Kidney (tissue), 13 donors: ENCODE measurements at regions not wholly inside any gene's neighbourhood (a gene's known extent, or its start where the extent isn't known, plus 50 kb on each side); places are given as distances from the start of the nearest gene placed in this dataset.

Experiments
- DNase-seq, 5 donors: peaks; one replicate each; pipeline ENCODE4 v3.0.0-alpha.2; 2013 to 2020
- FAIRE-seq: peaks from 2 replicates; lab custom pipeline; 2012; peaks lifted over from hg19 to GRCh38; lab: Jason Lieb, UNC
- H3K27ac ChIP-seq, 2 donors: one replicate each; pipeline ENCODE4 v1.7.0; 2013; ENCODE audit warnings: low read depth in 2 of 2, low read length in 2 of 2, inconsistent platforms in 1 of 2
- H3K27me3 ChIP-seq: one replicate; pipeline ENCODE4 v1.7.1; 2013; ENCODE audit warnings: low read length, inconsistent platforms; ENCODE audit not compliant: control insufficient read depth, insufficient read depth
- H3K36me3 ChIP-seq, 3 donors: one replicate each; pipeline versions ENCODE4 v1.7.0 to v1.7.1; 2013; ENCODE audit warnings: low read length in 3 of 3, control low read depth in 1 of 3, inconsistent platforms in 1 of 3; ENCODE audit not compliant: insufficient read depth in 3 of 3, control insufficient read depth in 2 of 3
- H3K4me1 ChIP-seq, 3 donors: one replicate each; pipeline versions ENCODE4 v1.7.0 to v1.7.1; 2013; ENCODE audit warnings: low read length in 3 of 3, inconsistent platforms in 1 of 3, low read depth in 1 of 3; ENCODE audit not compliant: control insufficient read depth in 2 of 3, insufficient read depth in 2 of 3
- H3K4me3 ChIP-seq, 3 donors: one replicate each; pipeline versions ENCODE4 v1.7.0 to v1.8.1; 2013; ENCODE audit warnings: low read length in 3 of 3, control low read depth in 1 of 3, inconsistent platforms in 1 of 3
- H3K9ac ChIP-seq, 3 donors: one replicate each; pipeline versions ENCODE4 v1.7.0 to v1.7.1; 2013; ENCODE audit warnings: low read length in 3 of 3, control low read depth in 1 of 3, inconsistent platforms in 1 of 3
- H3K9me3 ChIP-seq, 3 donors: one replicate each; pipeline versions ENCODE4 v1.7.0 to v1.7.1; 2013; ENCODE audit warnings: low read length in 3 of 3, control low read depth in 1 of 3, inconsistent platforms in 1 of 3; ENCODE audit not compliant: control insufficient read depth in 2 of 3, insufficient read depth in 1 of 3
- intact Hi-C: fragments of 100-400 bp; cut with DNase I; formaldehyde crosslinking; loops from one replicate; pipeline ENCODE4 v1.11.1; 2022
- TF ChIP-seq, protein P1 (sequence below): IDR thresholded peaks from 3 replicates; pipeline ENCODE4 v1.5.1; 2012; ENCODE audit warnings: mild to moderate bottlenecking, moderate library complexity, borderline replicate concordance; ENCODE audit not compliant: insufficient read depth; ENCODE audit errors: extremely low read depth
- donor health status: control.
- donor health status: control.
- donor health status: control.
- donor health status: control.
- donor health status: control.
- donor health status: DM: yes; HTN: yes; CAD: no.
- donor health status: Normal renal cell carcinoma (clear cell type).

DNA sequence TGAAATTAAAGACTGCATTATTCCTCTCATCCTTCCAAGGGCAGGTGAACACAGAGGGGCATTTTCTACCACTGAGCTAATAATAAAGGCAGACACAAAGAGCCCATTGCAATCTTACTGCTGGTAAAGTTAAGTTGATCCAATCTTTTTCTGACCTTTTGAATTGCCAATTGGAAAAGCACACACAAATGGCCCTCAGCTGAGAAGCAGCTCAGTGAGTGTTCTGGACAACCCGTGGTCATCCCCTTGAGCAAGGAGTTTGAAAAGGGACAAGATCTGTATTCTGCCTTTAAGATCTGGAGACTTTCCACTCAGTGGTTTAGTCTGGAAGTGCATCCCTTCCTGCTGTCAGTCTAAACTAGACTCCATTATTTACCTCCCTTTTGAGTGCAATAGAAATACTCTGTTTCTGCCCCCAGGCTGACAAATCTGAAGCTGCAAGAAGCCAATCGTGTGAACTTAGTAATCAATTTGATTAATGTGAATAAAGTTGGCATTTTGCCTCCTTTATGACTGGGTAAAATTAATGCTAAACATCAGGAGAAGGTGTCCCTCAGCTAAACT lies 835.7 kb downstream of the MAT2B start:
- Histone ChIP-seq H3K27me3 (no peaks in the 10 kb centered on the region), H3K4me3 (no peak overlapping the region), H3K9me3 (no peaks in the 10 kb centered on the region), H3K36me3 (no peaks in the 10 kb centered on the region), H3K4me1 (no peaks in the 10 kb centered on the region), H3K9ac (no peak overlapping the region), H3K27ac (no peak overlapping the region)
- TF ChIP-seq, protein P1, sequence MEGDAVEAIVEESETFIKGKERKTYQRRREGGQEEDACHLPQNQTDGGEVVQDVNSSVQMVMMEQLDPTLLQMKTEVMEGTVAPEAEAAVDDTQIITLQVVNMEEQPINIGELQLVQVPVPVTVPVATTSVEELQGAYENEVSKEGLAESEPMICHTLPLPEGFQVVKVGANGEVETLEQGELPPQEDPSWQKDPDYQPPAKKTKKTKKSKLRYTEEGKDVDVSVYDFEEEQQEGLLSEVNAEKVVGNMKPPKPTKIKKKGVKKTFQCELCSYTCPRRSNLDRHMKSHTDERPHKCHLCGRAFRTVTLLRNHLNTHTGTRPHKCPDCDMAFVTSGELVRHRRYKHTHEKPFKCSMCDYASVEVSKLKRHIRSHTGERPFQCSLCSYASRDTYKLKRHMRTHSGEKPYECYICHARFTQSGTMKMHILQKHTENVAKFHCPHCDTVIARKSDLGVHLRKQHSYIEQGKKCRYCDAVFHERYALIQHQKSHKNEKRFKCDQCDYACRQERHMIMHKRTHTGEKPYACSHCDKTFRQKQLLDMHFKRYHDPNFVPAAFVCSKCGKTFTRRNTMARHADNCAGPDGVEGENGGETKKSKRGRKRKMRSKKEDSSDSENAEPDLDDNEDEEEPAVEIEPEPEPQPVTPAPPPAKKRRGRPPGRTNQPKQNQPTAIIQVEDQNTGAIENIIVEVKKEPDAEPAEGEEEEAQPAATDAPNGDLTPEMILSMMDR, result no peak
- FAIRE-seq (no peak), DNase-seq (no peak)
- intact Hi-C loops, result no loop called here

DNA sequence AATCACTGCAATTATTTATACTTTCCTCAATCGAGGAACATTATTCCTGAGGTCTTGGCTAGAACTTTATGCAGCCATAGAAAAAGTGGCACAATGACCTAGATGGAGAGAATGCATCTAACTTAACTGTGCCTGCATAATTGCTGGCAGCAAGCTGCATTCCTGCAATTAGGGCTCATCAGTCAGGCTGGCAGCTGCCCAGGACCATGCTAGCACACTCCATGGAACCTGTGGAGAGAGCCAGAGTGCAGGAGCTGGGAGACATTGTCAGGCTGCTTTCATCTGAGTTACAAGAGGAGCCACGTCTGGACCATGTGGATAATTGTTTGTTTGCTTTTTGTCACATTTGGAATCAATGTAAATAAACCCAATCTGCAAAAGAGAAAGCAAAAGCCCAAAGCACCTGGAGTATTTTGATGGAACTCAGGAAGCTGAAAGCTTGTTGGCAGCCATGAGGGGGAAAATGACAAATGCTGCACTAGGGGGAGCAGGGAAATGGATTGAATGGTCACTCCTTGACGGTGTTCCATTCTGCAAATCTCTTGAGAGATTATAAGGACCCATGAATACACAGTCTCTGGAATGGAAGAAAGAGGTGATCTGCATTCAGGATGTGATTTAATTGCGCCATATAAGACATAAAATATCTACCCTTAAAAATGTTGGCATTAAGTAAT lies 839.9 kb downstream of the MAT2B start:
- FAIRE-seq, result no peak
- DNase-seq, result no peak
- intact Hi-C loops, result no loop called here
- Histone ChIP-seq H3K4me3 (no peak overlapping the region), H3K9ac (no peak overlapping the region), H3K27me3 (no peaks in the 10 kb centered on the region), H3K9me3 (no peaks in the 10 kb centered on the region), H3K36me3 (no peaks in the 10 kb centered on the region), H3K4me1 (no peaks in the 10 kb centered on the region), H3K27ac (no peak overlapping the region)
- TF ChIP-seq, protein P1, result no peak

DNA sequence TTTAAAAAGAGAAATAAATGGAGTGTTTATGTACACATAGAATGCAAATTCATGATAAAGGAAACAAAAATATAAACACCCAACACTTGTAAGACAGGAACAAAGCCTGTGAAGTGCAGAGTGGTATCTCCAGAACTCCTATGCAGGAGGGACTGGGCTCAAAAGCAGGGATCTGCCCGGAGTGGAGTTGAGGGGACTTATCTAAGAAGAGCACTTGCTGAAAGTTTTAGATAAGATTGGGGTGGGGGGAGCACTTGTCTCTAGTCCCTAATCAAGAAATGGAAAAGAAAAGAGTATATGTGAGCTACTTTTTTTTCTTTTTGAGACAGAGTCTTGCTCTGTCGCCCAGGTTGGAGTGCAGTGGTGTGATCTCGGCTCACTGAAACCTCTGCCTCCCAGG lies 840.4 kb downstream of the MAT2B start:
- Histone ChIP-seq H3K36me3 (no peaks in the 10 kb centered on the region), H3K9me3 (no peaks in the 10 kb centered on the region), H3K4me3 (no peak overlapping the region), H3K9ac (no peak overlapping the region), H3K4me1 (no peaks in the 10 kb centered on the region), H3K27ac (no peak overlapping the region), H3K27me3 (no peaks in the 10 kb centered on the region)
- intact Hi-C loops, result no loop called here
- DNase-seq (no peak), FAIRE-seq (no peak)
- TF ChIP-seq, protein P1, result no peak
